Uterus (tissue), 2 donors: ENCODE measurements at regions not wholly inside any gene's neighbourhood (a gene's known extent, or its start where the extent isn't known, plus 50 kb on each side); places are given as distances from the start of the nearest gene placed in this dataset.

Experiments
- POLR2A ChIP-seq, 2 donors: fragments of 450-650 bp; IDR thresholded peaks; one replicate each; pipeline ENCODE4 v1.6.1; 2016; ENCODE audit warnings: antibody characterized with exemption in 2 of 2, mild to moderate bottlenecking in 1 of 2, moderate library complexity in 1 of 2
- TF ChIP-seq, protein P1 (sequence below), 4 experiments: fragments of 200-600 bp in 2 of 4; fragments of 450-650 bp in 2 of 4; sonication (generic) in 2 of 4; IDR thresholded peaks; one replicate each; pipeline ENCODE4 v1.5.1; 2016 to 2019; ENCODE audit warnings: antibody characterized with exemption in 4 of 4, mild to moderate bottlenecking in 2 of 4, moderate library complexity in 1 of 4

DNA sequence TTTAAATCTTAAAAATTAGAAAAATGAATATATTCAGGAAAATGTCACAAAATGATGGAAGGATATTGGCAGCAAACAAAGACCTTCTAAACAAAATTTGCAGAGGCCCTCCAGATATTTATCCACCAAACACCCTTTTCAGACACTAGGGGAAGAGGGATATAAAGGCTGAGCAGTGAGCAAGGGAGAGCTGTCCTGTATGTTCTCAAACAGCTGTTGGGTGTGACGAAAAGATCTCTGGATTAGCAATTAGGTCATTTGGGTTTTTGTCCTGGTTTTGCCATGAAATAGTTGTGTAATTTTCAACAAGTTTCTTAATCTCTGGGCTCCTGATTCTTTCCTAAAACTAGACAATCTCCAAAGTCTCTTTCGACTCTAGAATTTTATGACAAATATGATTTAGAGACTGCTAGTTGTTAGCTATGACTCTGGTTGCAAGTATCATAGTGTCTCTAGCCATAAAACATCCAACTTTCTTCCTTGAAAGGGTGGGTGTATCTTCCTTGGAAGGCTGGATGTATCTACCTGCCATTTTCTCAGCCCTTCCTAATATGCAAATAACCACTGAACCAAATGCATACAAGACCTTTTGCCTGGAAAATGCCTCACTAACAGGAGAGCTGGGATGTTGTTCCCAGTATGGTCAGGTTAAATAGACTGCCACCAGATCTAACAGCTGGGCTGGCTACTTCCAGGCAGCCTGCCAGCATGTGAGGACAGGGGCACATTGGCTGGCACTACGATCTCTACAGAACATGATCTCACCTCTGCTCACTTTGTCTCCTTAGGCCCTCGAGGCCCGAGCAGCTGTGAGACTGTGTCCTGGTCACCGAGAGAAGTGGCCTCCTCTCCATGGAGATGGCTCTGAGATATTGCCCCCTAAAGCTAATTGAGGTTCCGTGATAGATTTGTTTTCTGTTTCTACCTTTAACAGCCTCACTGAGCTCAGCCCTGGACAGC is 225.5 kb upstream of the JADE1 start:
- TF ChIP-seq, protein P1, sequence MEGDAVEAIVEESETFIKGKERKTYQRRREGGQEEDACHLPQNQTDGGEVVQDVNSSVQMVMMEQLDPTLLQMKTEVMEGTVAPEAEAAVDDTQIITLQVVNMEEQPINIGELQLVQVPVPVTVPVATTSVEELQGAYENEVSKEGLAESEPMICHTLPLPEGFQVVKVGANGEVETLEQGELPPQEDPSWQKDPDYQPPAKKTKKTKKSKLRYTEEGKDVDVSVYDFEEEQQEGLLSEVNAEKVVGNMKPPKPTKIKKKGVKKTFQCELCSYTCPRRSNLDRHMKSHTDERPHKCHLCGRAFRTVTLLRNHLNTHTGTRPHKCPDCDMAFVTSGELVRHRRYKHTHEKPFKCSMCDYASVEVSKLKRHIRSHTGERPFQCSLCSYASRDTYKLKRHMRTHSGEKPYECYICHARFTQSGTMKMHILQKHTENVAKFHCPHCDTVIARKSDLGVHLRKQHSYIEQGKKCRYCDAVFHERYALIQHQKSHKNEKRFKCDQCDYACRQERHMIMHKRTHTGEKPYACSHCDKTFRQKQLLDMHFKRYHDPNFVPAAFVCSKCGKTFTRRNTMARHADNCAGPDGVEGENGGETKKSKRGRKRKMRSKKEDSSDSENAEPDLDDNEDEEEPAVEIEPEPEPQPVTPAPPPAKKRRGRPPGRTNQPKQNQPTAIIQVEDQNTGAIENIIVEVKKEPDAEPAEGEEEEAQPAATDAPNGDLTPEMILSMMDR (IDR thresholded peaks at IDR 0.05) = no peak
- no peak for TF ChIP-seq POLR2A (IDR thresholded peaks at IDR 0.05)
